Neural cell (in vitro differentiated cells): ENCODE measurements at regions not wholly inside any gene's neighbourhood (a gene's known extent, or its start where the extent isn't known, plus 50 kb on each side); places are given as distances from the start of the nearest gene placed in this dataset.

ENCODE experiments used
- EP300 ChIP-seq: fragments of 450-650 bp; conservative IDR thresholded peaks from 2 replicates; pipeline ENCODE4 v1.6.1; 2014; ENCODE audit warnings: antibody characterized with exemption, mild to moderate bottlenecking, moderate library complexity; ENCODE audit not compliant: poor library complexity, severe bottlenecking
- EZH2 ChIP-seq: fragments of 200-600, 300-800 bp; shearing (Covaris generic), sonication (generic); IDR thresholded peaks from 2 replicates; pipeline ENCODE4 v1.6.1; 2014; ENCODE audit warnings: antibody characterized with exemption, low read length, borderline replicate concordance, mild to moderate bottlenecking; ENCODE audit not compliant: insufficient read depth, poor library complexity, severe bottlenecking
- MXI1 ChIP-seq: fragments of 450-650 bp; conservative IDR thresholded peaks from 2 replicates; pipeline ENCODE4 v1.6.1; 2014; ENCODE audit warnings: antibody characterized with exemption, mild to moderate bottlenecking; ENCODE audit not compliant: poor library complexity, severe bottlenecking
- POLR2AphosphoS5 ChIP-seq: IDR thresholded peaks from 2 replicates; pipeline ENCODE4 v1.6.1; 2012
- SMC3 ChIP-seq: fragments of 450-650 bp; conservative IDR thresholded peaks from 2 replicates; pipeline ENCODE4 v1.6.1; 2014; ENCODE audit warnings: antibody characterized with exemption, mild to moderate bottlenecking, moderate library complexity; ENCODE audit not compliant: poor library complexity
- TAF1 ChIP-seq: IDR thresholded peaks from 2 replicates; pipeline ENCODE4 v1.6.1; 2012; ENCODE audit warnings: low read depth
- TF ChIP-seq, protein P1 (sequence below): fragments of 450-650 bp; IDR thresholded peaks from 2 replicates; pipeline ENCODE4 v1.5.1; 2014; ENCODE audit warnings: antibody characterized with exemption, mild to moderate bottlenecking, moderate library complexity; ENCODE audit not compliant: poor library complexity, severe bottlenecking
- TF ChIP-seq, protein P2 (sequence below): IDR thresholded peaks from 2 replicates; pipeline ENCODE4 v1.6.1; 2012; ENCODE audit warnings: borderline replicate concordance

DNA sequence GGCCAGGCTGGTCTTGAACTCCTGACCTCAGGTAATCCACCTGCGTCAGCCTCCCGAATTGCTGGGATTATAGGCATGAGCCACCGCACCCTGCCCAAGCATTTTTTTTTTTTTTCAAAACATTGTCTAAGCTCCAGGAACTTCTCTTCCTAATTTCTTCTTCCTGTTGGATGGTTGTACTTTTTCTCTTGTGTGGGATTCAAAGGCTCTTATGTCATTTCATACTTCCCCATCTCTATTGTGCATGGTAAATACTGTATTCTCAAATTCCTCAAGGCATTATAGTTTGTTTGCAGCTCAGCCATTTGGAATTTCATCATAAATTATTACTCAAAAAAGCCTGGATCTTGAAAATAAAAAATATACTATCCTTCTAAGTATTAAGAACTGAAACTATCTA, 199.1 kb upstream of the GADL1 start:
- TF ChIP-seq, protein P1, sequence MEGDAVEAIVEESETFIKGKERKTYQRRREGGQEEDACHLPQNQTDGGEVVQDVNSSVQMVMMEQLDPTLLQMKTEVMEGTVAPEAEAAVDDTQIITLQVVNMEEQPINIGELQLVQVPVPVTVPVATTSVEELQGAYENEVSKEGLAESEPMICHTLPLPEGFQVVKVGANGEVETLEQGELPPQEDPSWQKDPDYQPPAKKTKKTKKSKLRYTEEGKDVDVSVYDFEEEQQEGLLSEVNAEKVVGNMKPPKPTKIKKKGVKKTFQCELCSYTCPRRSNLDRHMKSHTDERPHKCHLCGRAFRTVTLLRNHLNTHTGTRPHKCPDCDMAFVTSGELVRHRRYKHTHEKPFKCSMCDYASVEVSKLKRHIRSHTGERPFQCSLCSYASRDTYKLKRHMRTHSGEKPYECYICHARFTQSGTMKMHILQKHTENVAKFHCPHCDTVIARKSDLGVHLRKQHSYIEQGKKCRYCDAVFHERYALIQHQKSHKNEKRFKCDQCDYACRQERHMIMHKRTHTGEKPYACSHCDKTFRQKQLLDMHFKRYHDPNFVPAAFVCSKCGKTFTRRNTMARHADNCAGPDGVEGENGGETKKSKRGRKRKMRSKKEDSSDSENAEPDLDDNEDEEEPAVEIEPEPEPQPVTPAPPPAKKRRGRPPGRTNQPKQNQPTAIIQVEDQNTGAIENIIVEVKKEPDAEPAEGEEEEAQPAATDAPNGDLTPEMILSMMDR = no peak
- no peak for TF ChIP-seq POLR2AphosphoS5
- no peak for TF ChIP-seq TAF1
- TF ChIP-seq EZH2 = no peak
- no peak for TF ChIP-seq EP300
- TF ChIP-seq, protein P2, sequence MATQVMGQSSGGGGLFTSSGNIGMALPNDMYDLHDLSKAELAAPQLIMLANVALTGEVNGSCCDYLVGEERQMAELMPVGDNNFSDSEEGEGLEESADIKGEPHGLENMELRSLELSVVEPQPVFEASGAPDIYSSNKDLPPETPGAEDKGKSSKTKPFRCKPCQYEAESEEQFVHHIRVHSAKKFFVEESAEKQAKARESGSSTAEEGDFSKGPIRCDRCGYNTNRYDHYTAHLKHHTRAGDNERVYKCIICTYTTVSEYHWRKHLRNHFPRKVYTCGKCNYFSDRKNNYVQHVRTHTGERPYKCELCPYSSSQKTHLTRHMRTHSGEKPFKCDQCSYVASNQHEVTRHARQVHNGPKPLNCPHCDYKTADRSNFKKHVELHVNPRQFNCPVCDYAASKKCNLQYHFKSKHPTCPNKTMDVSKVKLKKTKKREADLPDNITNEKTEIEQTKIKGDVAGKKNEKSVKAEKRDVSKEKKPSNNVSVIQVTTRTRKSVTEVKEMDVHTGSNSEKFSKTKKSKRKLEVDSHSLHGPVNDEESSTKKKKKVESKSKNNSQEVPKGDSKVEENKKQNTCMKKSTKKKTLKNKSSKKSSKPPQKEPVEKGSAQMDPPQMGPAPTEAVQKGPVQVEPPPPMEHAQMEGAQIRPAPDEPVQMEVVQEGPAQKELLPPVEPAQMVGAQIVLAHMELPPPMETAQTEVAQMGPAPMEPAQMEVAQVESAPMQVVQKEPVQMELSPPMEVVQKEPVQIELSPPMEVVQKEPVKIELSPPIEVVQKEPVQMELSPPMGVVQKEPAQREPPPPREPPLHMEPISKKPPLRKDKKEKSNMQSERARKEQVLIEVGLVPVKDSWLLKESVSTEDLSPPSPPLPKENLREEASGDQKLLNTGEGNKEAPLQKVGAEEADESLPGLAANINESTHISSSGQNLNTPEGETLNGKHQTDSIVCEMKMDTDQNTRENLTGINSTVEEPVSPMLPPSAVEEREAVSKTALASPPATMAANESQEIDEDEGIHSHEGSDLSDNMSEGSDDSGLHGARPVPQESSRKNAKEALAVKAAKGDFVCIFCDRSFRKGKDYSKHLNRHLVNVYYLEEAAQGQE = no peak
- TF ChIP-seq MXI1 = no peak
- TF ChIP-seq SMC3 = no peak
